Esophagus squamous epithelium (tissue), 4 donors: ENCODE measurements at regions not wholly inside any gene's neighbourhood (a gene's known extent, or its start where the extent isn't known, plus 50 kb on each side); places are given as distances from the start of the nearest gene placed in this dataset.

ENCODE experiments used
- POLR2A ChIP-seq, 4 donors: fragments of 450-650 bp; IDR thresholded peaks; one replicate each; pipeline ENCODE4 v1.6.1; 2017; ENCODE audit warnings: antibody characterized with exemption in 4 of 4, mild to moderate bottlenecking in 4 of 4, moderate library complexity in 3 of 4
- TF ChIP-seq, protein P1 (sequence below), 6 experiments: fragments of 450-650 bp in 4 of 6; fragments of 200-600 bp in 2 of 6; sonication (generic) in 2 of 6; IDR thresholded peaks; one replicate each; pipeline ENCODE4 v1.5.1; 2016 to 2019; ENCODE audit warnings: antibody characterized with exemption in 6 of 6, mild to moderate bottlenecking in 4 of 6, moderate library complexity in 4 of 6

DNA sequence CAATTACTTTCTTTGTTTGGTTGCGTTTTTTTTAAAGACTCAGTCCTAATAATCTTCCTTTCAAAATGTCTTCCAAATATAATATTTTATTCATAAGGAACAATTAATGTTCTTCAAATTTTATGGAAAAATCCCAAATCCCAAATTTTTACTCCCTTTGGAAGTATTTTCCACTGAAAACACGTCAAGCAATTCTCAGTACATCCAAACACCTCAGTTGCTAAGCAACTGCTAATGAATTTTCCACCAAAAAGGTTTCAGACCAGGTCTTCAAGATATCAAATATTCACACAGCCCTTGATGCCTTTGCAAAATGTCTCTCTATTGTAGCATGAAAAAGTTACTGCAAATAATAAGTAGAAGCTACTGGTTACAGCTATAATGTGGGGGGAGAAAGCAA is 140.1 kb downstream of the DSEL start:
- TF ChIP-seq, protein P1, sequence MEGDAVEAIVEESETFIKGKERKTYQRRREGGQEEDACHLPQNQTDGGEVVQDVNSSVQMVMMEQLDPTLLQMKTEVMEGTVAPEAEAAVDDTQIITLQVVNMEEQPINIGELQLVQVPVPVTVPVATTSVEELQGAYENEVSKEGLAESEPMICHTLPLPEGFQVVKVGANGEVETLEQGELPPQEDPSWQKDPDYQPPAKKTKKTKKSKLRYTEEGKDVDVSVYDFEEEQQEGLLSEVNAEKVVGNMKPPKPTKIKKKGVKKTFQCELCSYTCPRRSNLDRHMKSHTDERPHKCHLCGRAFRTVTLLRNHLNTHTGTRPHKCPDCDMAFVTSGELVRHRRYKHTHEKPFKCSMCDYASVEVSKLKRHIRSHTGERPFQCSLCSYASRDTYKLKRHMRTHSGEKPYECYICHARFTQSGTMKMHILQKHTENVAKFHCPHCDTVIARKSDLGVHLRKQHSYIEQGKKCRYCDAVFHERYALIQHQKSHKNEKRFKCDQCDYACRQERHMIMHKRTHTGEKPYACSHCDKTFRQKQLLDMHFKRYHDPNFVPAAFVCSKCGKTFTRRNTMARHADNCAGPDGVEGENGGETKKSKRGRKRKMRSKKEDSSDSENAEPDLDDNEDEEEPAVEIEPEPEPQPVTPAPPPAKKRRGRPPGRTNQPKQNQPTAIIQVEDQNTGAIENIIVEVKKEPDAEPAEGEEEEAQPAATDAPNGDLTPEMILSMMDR (IDR thresholded peaks at IDR 0.05), result no peak
- no peak for TF ChIP-seq POLR2A (IDR thresholded peaks at IDR 0.05)
